G401.6 (cell line): ENCODE measurements at regions not wholly inside any gene's neighbourhood (a gene's known extent, or its start where the extent isn't known, plus 50 kb on each side); places are given as distances from the start of the nearest gene placed in this dataset.
"Not testable (repeated sequence)": the region's sequence is repeated elsewhere in the genome, so short reads cannot be mapped to it uniquely, and the experiment has no call there.

ENCODE experiments used
- FAIRE-seq: peaks from 2 replicates; lab custom pipeline; 2012; peaks lifted over from hg19 to GRCh38; lab: Jason Lieb, UNC

- no peak for FAIRE-seq
Observed at GRCh38 chr17:54191261-54191660, 368.5 kb downstream of the KIF2B start.

DNA sequence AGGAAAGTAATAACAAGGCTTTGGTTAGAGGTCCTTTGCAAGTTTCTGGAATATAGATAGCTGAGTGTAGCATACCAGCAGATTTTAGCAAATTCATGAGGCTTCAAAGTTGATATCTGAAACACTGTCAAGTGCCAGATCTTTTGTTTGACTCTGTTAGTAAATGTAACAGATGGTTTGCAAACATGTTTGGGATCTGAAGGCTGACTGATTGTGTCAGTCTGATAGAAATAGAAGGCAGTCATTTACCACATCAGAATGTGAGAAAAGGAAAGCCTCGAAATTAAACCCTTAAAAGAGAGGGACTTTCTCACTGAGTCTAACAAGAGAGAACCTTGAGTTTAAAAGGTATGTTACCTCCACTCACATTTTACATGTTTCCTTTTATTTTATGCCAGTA lies 371.5 kb downstream of the KIF2B start:
- FAIRE-seq, result no peak

- FAIRE-seq, result no peak
Observed at GRCh38 chr17:54196751-54197150, 374.0 kb downstream of the KIF2B start.

GRCh38 chr17:54201380-54201779 lies 378.7 kb downstream of the KIF2B start:
- not testable (repeated sequence) for FAIRE-seq

DNA sequence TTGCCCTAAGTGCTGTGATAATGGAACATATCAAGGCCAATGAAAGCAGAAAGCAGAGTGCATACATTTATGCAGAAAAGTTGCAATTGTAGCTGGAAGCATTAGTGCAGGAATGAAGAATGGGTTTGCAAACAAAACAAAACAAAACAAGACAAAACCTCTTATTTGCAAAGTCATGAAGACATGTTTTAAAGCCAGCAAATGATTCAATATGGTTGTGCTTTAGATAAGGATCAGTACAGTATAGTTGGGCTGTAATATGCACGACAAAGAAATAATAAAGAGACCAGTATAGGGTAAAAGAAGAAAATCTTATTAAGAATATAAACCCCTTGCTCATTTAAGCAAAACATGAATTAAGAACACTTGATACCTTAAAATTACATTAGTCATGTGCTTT lies 398.1 kb downstream of the KIF2B start:
- no peak for FAIRE-seq

DNA sequence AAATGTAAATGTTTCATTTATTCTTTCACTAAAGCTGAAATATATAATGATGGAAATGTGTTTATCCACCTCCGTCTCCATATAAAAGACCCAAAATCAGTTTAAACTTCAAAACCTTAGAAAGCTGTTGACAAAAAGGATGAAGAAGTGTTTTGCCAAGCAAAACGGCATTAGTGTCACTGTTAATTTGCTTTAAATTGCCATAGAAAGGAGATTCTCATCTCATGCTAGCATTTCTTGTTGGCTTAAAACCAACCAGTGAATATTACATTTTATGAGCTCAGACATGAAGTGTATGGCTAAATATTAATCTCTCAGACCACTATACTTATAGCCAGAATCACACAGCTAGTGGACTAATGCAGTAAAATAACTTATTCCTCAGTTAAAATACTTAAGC lies 398.8 kb downstream of the KIF2B start:
- FAIRE-seq, result no peak

GRCh38 chr17:54235571-54235970 lies 412.8 kb downstream of the KIF2B start:
- FAIRE-seq, result no peak

- FAIRE-seq, result no peak
Observed at GRCh38 chr17:54237911-54238515, 415.3 kb downstream of the KIF2B start.

GRCh38 chr17:54239291-54239690 lies 416.6 kb downstream of the KIF2B start:
- FAIRE-seq, result no peak

DNA sequence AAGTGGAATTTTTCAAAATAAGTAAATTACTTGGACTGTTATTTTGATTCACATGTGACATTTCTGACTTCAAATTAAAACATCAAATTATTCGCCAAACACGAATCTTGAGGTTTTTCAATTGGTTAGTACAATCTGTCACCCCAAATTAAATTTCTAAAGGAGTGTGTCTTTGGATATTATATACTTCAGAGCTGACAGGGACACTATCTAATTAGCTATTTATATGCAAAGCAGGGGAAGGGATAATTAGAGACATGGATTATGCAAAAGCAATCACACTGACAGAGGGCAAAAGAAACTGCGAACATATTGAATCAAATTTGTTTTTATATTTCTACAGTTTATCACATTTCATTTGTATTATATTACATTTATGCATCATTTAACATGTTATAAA lies 433.0 kb downstream of the KIF2B start:
- no peak for FAIRE-seq

- no peak for FAIRE-seq
Observed at GRCh38 chr17:54256401-54256929, 433.7 kb downstream of the KIF2B start.

- no peak for FAIRE-seq
Observed at GRCh38 chr17:54257440-54257839, 434.7 kb downstream of the KIF2B start.

DNA sequence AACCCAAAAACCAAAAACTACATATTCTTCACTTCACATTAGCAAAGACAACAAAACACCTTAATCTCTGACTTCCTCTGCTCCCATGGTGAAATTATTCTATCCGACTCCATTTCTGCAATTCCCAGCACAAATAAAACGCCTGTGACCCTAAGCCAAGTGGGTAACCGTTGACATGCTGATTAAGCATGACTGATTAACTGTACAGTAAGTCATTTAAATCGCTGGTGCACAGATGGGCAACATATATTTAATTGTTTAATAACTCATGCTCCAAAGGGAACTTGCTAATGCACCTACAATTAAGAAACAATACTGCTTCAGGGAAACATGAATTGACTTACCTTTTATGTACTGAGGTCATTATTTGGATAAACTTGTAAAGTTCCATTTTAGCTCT lies 436.7 kb downstream of the KIF2B start:
- FAIRE-seq, result no peak

GRCh38 chr17:54261465-54261864 lies 438.7 kb downstream of the KIF2B start:
- no peak for FAIRE-seq

DNA sequence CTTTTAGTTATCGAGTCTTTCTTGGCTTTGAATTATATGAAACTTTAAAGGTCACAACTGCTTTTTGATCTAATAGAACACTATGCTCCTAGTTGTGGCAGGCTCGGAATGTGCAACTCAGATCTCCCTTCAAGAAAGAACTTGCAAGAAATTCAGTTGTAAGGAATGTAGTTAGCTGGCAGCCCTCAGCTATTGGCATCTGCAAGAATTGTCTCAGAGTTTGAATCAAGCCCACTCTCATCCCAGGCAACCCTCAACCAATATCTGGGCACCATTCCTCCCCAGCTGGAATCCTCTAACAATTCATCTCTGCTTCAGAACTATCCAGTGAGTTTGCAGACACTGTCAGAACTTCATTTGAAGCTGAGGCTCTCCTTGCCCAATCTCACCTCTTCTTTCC lies 447.2 kb downstream of the KIF2B start:
- FAIRE-seq, result no peak

DNA sequence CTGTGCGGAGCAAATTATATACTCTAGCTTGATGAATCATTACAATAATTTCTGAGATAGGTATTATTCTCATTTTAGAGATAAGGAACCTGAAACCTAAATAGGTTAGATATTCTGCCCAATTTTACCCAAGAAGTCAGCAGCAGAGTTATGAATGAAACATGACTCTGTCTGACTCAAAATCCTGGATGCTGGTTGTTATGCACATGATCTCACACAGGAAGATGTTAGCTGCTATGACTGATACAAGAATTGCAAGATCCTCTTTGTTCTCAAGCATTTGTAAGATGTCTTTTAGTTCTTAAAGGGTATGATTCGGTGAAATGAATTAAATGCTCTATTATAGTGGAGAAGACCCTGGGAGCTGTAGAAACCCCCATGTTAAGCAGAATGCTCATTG lies 447.8 kb downstream of the KIF2B start:
- FAIRE-seq, result no peak

DNA sequence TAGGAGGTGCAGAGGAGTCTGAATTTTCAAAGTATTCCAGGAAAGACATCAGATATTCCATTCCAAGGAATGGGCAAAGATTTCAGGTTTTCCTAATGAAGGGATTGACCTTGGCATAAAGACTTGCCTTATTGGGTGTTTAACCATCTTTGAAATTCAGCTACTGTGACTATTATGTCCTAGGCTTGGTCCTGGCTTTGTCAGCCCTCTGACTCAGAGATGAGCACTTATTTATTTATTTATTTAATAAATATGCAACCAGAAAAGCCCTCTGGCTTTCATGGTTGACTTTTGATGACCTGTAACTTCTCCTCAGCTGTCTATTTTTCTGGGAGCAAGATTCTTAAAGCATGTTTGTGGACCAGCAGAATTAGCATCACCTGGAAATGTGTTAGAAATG lies 455.1 kb downstream of the KIF2B start:
- FAIRE-seq, result no peak

DNA sequence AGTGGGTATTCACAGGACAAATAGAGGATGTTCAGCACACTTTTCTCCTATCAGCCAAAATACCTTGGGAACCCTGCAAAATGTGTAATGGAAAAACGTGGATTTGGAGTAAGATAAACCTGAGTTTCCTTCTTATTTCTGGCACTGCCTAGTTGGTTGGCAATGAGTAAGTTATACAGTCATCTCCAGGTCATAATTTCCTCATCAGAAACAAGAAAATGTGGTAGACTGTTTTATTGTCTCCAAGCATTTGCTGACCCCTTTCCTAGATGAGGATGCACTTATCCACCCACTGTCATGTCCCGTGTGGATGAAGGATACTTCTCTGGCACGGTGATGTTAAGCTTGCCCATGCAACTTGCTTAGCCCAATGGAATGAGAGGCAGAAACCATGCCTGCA lies 458.0 kb downstream of the KIF2B start:
- no peak for FAIRE-seq

DNA sequence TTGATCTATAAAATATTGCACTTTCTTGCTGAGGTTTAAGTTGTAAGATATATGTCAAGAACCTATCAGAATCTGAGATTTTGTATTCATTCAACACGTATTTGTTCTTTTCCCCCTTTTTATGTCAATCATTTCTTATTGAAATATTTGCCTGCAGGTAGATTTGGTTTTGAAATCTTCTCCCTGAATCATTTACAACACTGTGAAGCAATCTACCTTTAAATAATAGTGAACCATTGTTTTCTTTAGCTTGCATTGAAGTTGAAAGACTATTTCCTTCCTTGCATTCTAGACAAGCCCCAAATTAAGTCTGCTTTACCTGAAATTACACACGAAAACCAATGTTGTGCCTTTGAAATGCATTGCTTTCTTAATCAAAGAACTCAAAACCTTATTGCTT lies 460.2 kb downstream of the KIF2B start:
- no peak for FAIRE-seq

DNA sequence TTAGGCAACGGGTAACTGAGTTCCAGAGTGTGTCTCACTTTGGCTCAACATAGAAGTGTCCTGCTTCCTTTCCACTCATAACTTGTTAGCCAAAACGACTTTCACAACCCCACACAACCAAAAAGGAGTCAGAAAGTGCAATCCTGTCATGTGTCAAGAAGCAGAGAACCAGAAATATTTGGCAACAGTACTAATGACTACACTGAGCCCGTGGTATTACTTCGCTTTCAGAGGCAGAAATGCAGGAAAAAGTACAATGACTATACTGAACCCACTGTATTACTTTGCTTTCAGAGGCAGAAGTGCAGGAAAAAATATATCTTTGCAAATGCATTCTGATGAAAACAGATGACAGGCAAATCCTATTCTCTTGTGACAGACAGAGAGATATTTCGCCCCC lies 484.6 kb downstream of the KIF2B start:
- no peak for FAIRE-seq

DNA sequence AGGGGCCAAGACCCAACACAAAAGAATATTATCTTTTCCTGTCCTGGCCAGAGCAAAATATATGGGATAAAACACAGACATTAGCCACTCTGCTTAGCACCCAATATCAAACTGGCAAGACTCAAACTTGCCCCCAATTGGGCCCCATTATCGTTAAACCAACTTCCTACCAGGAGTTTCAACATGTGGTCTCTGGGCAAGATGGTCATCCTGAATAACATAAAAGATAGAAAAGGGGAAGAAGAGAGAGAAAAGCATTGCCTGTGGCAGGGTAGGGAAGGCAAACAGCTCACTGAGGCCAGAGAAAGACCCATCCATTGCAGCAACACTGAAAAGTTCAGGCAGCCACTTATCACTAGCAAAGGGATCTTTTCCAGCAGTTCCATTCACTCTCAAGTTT lies 502.1 kb downstream of the KIF2B start:
- no peak for FAIRE-seq

DNA sequence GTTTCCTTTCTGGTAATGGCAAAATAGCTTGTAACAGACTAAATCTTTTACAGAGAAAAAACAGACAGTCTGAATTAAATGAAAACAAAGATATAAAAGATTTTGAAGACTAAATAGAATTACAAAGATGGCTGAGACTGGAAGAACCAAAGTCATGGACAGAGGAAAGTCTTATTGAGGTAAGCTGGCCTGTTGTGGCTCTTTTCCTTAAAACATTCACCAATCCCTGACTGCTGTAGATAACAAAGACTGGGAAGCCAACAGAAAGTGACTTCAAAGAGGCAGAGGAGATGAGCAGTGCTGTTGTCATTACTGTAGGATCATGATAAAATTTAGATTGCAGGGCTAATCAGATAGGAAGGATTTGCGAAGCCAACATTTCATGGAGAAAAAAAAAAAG lies 517.0 kb downstream of the KIF2B start:
- FAIRE-seq, result no peak

DNA sequence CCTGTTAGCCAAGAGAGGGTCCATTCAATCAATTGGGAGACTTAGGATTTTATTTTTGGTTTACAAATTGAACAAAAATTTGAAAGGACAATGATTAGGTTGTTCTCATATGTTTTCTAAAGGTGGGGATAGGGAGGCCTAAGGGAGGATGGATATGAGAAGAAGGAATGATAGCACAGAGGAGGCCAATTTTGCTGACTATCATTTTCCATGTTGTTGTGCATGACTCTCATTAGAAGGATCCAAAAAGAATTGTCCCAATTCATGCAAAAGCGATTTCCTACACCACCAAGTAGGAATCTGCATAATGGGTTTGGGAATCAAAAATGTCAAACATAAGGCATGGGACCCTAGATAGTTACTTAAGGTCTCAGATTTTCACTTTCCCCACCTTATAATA lies 524.8 kb downstream of the KIF2B start:
- no peak for FAIRE-seq

GRCh38 chr17:54348234-54348633 lies 525.5 kb downstream of the KIF2B start:
- FAIRE-seq, result no peak
